HepG2 (cell line): ENCODE measurements at regions not wholly inside any gene's neighbourhood (a gene's known extent, or its start where the extent isn't known, plus 50 kb on each side); places are given as distances from the start of the nearest gene placed in this dataset.

Experiments
- FOXP4 ChIP-seq: sonication (generic); formaldehyde crosslinking; IDR thresholded peaks from 2 replicates; pipeline ENCODE4 v1.4.0; 2020; ENCODE audit warnings: missing genetic modification reagents
- GMEB1 ChIP-seq: sonication (generic); formaldehyde crosslinking; IDR thresholded peaks from 2 replicates; pipeline ENCODE4 v1.5.1; 2020; ENCODE audit warnings: missing genetic modification reagents, mild to moderate bottlenecking, borderline replicate concordance
- SETDB1 ChIP-seq: sonication (generic); formaldehyde crosslinking; IDR thresholded peaks from 2 replicates; pipeline ENCODE4 v1.5.1; 2020; ENCODE audit warnings: missing genetic modification reagents, mild to moderate bottlenecking, borderline replicate concordance
- ZKSCAN1 ChIP-seq: fragments of 150-350 bp; IDR thresholded peaks from 2 replicates; pipeline ENCODE4 v1.6.1; 2014; ENCODE audit warnings: low read length
- ZNF10 ChIP-seq: sonication (generic); formaldehyde crosslinking; IDR thresholded peaks from 2 replicates; pipeline ENCODE4 v1.4.0; 2020; ENCODE audit warnings: mild to moderate bottlenecking, low read depth, missing genetic modification reagents, borderline replicate concordance
- ZNF12 ChIP-seq: sonication (generic); formaldehyde crosslinking; IDR thresholded peaks from 2 replicates; pipeline ENCODE4 v1.5.0; 2020; ENCODE audit warnings: missing genetic modification reagents
- ZNF24 ChIP-seq: fragments of 450-650 bp; IDR thresholded peaks from 2 replicates; pipeline ENCODE4 v1.6.1; 2017; ENCODE audit warnings: antibody characterized with exemption, mild to moderate bottlenecking
- ZNF274 ChIP-seq: sonication (generic); formaldehyde crosslinking; IDR thresholded peaks from 2 replicates; pipeline ENCODE4 v1.5.1; 2020; ENCODE audit warnings: mild to moderate bottlenecking, missing genetic modification reagents
- ZNF276 ChIP-seq: sonication (generic); formaldehyde crosslinking; IDR thresholded peaks from 2 replicates; pipeline ENCODE4 v1.4.0; 2020; ENCODE audit warnings: mild to moderate bottlenecking, low read depth, missing genetic modification reagents
- ZNF414 ChIP-seq: sonication (generic); formaldehyde crosslinking; IDR thresholded peaks from 2 replicates; pipeline ENCODE4 v1.5.0; 2020; ENCODE audit warnings: missing genetic modification reagents
- ZNF556 ChIP-seq: sonication (generic); formaldehyde crosslinking; IDR thresholded peaks from 2 replicates; pipeline ENCODE4 v1.4.0; 2020; ENCODE audit warnings: mild to moderate bottlenecking, missing genetic modification reagents, borderline replicate concordance
- ZNF577 ChIP-seq: sonication (generic); formaldehyde crosslinking; IDR thresholded peaks from 2 replicates; pipeline ENCODE4 v1.4.0; 2020; ENCODE audit warnings: mild to moderate bottlenecking, low read depth, missing genetic modification reagents, borderline replicate concordance
- ZNF713 ChIP-seq: sonication (generic); formaldehyde crosslinking; IDR thresholded peaks from 2 replicates; pipeline ENCODE4 v1.4.0; 2020; ENCODE audit warnings: mild to moderate bottlenecking, missing genetic modification reagents

- TF ChIP-seq FOXP4 (CRISPR knock-in tag) (no peak), ZNF577 (CRISPR knock-in tag) (no peak), ZNF12 (CRISPR knock-in tag) (no peak), ZNF274 (CRISPR knock-in tag) (no peak), ZNF24 (no peak), ZNF10 (CRISPR knock-in tag) (no peak), ZNF713 (no peak), ZNF556 (CRISPR knock-in tag) (no peak), SETDB1 (CRISPR knock-in tag) (no peak), ZKSCAN1 (no peak), ZNF414 (CRISPR knock-in tag) (no peak), GMEB1 (CRISPR knock-in tag) (no peak), ZNF276 (CRISPR knock-in tag) (no peak)
- TF ChIP-seq, all 625 proteins: peak for 0
These were observed 376.0 kb downstream of the BCOR start (continued) for GRCh38 chrX:39721566-39722279.
